ENCODE measurements at regions not wholly inside any gene's neighbourhood (a gene's known extent, or its start where the extent isn't known, plus 50 kb on each side); places are given as distances from the start of the nearest gene placed in this dataset.

DNA sequence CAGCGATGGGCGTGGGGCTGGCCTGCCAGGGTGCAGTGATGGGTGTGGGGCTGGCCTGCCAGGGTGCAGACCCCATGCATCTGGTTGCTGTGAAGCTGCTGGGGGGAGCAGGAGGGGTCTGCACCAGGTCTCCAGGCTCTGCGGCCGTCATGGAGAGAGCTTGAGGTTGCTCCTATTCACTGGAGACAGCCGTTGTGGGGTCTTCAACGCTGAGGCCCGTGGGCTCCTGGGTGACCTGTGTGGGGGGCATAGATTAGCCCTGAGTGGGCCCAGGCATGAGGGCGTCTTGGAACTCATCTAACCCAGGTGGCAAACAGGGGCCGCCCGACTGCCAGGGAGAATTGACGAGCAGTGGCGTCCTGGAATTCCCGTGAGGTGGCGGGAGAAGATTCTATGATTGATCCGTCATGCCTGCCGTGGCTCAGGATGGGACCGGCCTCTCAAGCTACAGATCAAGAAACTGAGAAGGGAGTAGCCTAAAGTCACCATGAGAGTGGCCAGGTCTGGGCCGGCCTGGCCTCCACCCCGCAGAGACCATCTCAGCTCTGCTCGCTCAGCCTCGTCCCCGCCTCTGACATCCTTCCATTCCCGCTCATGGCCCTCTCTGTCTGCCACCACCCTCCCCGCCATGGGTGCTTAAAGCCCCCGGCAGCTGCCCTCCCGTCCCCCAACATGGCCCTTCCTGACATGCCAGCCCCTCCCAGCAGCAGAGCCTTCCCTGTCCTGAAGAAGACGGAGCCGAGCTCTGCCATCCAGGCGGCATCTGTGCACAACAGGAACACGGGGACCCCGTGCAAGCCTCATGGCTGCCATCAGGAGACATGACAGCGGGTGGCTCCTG is 50.7 kb upstream of the ACSF3 start:
- no peak for DNase-seq

- no peak for DNase-seq
Measured at GRCh38 chr16:89043636-89044417, 49.8 kb upstream of the ACSF3 start.

Data from nucleus accumbens (tissue), 56 donors.